ENCODE measurements at regions not wholly inside any gene's neighbourhood (a gene's known extent, or its start where the extent isn't known, plus 50 kb on each side); places are given as distances from the start of the nearest gene placed in this dataset.

GRCh38 chr11:19599681-19600080, 113.0 kb upstream of the NAV2 start:
- TF ChIP-seq, protein P1, sequence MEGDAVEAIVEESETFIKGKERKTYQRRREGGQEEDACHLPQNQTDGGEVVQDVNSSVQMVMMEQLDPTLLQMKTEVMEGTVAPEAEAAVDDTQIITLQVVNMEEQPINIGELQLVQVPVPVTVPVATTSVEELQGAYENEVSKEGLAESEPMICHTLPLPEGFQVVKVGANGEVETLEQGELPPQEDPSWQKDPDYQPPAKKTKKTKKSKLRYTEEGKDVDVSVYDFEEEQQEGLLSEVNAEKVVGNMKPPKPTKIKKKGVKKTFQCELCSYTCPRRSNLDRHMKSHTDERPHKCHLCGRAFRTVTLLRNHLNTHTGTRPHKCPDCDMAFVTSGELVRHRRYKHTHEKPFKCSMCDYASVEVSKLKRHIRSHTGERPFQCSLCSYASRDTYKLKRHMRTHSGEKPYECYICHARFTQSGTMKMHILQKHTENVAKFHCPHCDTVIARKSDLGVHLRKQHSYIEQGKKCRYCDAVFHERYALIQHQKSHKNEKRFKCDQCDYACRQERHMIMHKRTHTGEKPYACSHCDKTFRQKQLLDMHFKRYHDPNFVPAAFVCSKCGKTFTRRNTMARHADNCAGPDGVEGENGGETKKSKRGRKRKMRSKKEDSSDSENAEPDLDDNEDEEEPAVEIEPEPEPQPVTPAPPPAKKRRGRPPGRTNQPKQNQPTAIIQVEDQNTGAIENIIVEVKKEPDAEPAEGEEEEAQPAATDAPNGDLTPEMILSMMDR (IDR thresholded peaks at IDR 0.05; ENCODE audit: low read depth, low read length), result no peak
- no peak for TF ChIP-seq POLR2A (IDR thresholded peaks at IDR 0.05; ENCODE audit: extremely low read depth, insufficient read length)
- TF ChIP-seq MYC (IDR thresholded peaks at IDR 0.05; ENCODE audit: low read depth, low read length), result no peak
- TF ChIP-seq, protein P2, sequence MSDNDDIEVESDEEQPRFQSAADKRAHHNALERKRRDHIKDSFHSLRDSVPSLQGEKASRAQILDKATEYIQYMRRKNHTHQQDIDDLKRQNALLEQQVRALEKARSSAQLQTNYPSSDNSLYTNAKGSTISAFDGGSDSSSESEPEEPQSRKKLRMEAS (IDR thresholded peaks at IDR 0.05; ENCODE audit: low read depth, low read length), result no peak

Measured in NB4 (cell line).